ES-I3 (cell line): ENCODE measurements at regions not wholly inside any gene's neighbourhood (a gene's known extent, or its start where the extent isn't known, plus 50 kb on each side); places are given as distances from the start of the nearest gene placed in this dataset.

Experiments used
- H3K36me3 ChIP-seq: 2 replicates; pipeline ENCODE4 v1.6.1; 2013; ENCODE audit warnings: mild to moderate bottlenecking, low read length, control low read depth, moderate library complexity; ENCODE audit not compliant: insufficient read depth
- H3K4me1 ChIP-seq: 2 replicates; pipeline ENCODE4 v1.6.1; 2013; ENCODE audit warnings: mild to moderate bottlenecking, control low read depth, low read length; ENCODE audit not compliant: insufficient read depth
- H3K9ac ChIP-seq: 2 replicates; pipeline ENCODE4 v1.6.1; 2013; ENCODE audit warnings: low read depth, mild to moderate bottlenecking, low read length, moderate library complexity
- H3K9me3 ChIP-seq: 2 replicates; pipeline ENCODE4 v1.6.1; 2013; ENCODE audit warnings: mild to moderate bottlenecking, low read length, moderate library complexity; ENCODE audit not compliant: control insufficient read depth, insufficient read depth

DNA sequence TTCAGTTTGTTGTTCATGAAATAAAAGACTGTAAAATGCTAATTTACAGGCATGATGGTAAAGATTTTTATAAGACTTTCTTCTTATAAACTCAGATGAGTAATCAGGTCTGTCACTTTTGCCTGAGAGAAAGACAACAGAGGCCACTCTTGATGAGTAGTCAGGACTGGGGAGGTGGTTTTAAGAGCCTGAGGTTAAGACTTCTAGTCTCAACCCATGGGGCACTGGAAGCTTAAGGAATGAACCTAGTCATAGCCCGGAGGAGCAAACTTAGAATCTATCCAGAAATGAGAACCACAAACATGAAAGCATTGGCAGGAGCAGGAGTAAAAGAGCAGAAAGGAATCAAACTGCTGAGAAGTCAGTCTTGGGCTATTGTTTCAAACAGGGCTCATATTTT is 846.3 kb upstream of the ARPP21 start:
- H3K9ac ChIP-seq, result no peak overlapping the region
- no peaks in the 10 kb centered on the region for H3K9me3 ChIP-seq
- H3K36me3 ChIP-seq, result no peaks in the 10 kb centered on the region
- H3K4me1 ChIP-seq, result peaks cover 3% of the 10 kb centered on the region; the same call in 1 of the 2 replicates

DNA sequence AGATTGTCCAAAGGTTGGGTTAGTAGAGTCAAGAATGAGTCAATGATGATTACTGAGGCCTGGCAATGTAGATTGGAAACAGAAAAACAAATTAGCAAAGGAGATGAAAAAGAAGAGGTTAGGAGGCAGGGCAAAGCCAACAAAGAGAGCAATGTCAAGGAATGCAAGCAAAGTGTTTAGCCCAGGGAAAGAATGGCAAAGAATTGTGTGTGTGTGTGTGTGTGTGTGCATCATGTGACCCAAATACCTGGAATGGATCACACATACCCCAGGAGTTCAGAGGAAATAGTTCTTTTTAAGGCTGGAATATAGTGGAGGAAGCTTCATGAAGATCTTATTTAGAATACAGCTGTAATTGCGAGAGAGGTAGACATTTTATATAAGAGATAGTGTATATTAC is 831.7 kb upstream of the ARPP21 start:
- H3K36me3 ChIP-seq, result no peaks in the 10 kb centered on the region; the same call in 1 of the 2 replicates
- no peaks in the 10 kb centered on the region for H3K9me3 ChIP-seq
- no peak overlapping the region for H3K9ac ChIP-seq
- H3K4me1 ChIP-seq, result 0 out of 2 replicates have a peak, but pooled peaks cover 4% of the 10 kb centered on the region

DNA sequence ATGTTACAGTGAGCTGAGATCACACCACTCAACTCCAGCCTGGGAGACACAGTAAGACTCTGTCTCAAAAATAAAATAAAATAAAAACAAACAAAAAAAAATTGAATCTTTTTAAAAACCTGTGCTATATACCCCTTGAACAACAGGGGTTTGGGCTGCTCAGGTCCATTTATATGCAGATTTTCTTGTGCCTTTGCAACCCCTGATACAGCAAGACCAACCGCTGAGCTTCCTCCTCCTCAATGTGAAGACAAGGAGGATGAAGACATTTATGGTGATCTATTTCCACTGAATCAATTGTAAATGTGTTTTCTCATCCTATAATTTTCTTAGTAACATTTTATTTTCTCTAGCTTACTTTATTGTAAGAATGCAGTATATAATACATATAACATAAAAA is 831.0 kb upstream of the ARPP21 start:
- Histone ChIP-seq H3K36me3 (no peaks in the 10 kb centered on the region; the same call in 1 of the 2 replicates), H3K9ac (no peak overlapping the region), H3K9me3 (no peaks in the 10 kb centered on the region), H3K4me1 (0 out of 2 replicates have a peak, but pooled peaks cover 4% of the 10 kb centered on the region)

- Histone ChIP-seq H3K36me3 (no peaks in the 10 kb centered on the region), H3K4me1 (no peaks in the 10 kb centered on the region), H3K9me3 (no peaks in the 10 kb centered on the region), H3K9ac (no peak overlapping the region)
Observed at GRCh38 chr3:34828847-34829246, 810.5 kb upstream of the ARPP21 start.

DNA sequence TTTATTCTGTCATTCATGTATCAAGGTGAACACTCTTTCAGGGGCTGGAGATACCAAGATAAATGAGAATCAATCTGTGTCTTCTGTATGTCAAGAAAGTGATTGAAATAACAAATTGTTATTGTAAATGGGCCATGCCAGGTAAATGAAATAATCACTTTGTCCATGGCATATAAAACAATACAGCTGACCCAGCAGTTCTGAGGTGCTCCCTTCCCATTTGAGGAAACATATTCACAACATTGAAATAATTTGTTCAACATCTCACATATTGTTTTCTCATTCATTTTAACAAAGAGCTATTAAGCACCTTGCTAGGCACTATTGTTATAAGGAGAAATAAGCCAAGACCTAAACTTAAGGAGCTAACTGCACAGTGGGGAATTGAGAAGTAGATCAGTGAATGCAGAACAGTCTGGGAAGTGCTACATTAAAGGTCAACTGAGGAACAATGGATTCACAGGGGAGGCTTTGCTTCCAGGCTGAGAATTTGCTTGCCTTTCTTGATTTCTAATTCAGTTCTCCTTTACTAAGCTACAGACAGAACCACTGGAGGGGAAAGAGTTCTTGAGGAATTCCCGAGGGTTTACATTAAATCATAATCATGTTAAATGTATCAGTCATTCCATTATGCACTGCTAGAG is 806.3 kb upstream of the ARPP21 start:
- Histone ChIP-seq H3K9ac (no peak overlapping the region), H3K9me3 (no peaks in the 10 kb centered on the region), H3K36me3 (no peaks in the 10 kb centered on the region), H3K4me1 (no peaks in the 10 kb centered on the region)

DNA sequence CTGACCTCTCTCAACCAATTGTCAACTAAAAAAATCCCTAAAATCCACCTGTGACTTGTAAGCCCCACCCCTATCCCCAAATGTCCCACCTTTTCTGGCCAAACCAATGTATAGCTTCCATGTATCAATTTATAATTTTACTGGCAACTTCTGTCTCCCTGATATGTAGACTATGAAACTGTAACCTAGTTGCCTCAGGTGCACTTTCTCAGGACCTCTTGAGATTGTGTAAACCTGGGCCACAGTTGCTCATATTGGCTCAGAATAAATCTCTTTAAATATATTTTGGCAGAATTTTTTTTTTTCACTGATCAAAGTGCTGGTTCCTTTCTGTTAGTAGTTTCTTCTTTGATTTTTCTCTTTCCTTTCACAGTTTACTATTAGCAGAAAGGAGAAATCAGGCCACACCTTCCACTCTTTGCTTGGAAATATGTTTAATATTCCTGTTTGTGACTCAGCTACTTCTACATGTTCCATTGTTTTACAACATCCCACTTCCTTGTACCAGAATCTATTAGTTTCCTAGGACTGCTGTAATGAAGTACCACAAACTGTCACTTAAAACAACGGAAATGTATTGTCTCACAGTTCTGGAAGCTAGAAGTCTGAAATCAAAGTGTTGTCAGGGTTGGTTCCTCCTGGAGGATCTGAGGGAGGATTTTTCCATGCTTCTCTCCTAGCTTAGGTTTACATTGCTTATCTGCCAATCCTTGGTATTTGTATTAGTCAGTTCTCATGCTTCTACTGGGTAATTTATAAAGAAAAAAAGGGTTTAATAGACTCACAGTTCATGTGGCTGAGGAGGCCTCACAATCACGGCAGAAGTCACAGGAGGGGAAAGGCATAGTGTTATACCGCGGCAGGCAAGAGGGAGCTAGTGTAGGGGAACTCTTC is 801.2 kb upstream of the ARPP21 start:
- H3K36me3 ChIP-seq, result no peaks in the 10 kb centered on the region
- no peaks in the 10 kb centered on the region for H3K9me3 ChIP-seq
- H3K4me1 ChIP-seq, result peaks cover 10% of the 10 kb centered on the region; the same call in 1 of the 2 replicates
- H3K9ac ChIP-seq, result no peak overlapping the region

- no peaks in the 10 kb centered on the region for H3K36me3 ChIP-seq
Observed at GRCh38 chr3:34842706-34843480, 796.4 kb upstream of the ARPP21 start.

GRCh38 chr3:34844323-34844620 is 795.1 kb upstream of the ARPP21 start:
- Histone ChIP-seq H3K9ac (no peak overlapping the region), H3K4me1 (peaks cover 19% of the 10 kb centered on the region), H3K36me3 (no peaks in the 10 kb centered on the region), H3K9me3 (no peaks in the 10 kb centered on the region)

More at GRCh38 chr3:34842706-34843480, 796.4 kb upstream of the ARPP21 start:
- Histone ChIP-seq H3K9ac (no peak overlapping the region), H3K4me1 (peaks cover 19% of the 10 kb centered on the region), H3K9me3 (no peaks in the 10 kb centered on the region)

GRCh38 chr3:34851137-34851536 is 788.2 kb upstream of the ARPP21 start:
- Histone ChIP-seq H3K4me1 (0 out of 2 replicates have a peak, but pooled peaks cover 6% of the 10 kb centered on the region), H3K36me3 (no peaks in the 10 kb centered on the region), H3K9me3 (no peaks in the 10 kb centered on the region), H3K9ac (no peak overlapping the region)

DNA sequence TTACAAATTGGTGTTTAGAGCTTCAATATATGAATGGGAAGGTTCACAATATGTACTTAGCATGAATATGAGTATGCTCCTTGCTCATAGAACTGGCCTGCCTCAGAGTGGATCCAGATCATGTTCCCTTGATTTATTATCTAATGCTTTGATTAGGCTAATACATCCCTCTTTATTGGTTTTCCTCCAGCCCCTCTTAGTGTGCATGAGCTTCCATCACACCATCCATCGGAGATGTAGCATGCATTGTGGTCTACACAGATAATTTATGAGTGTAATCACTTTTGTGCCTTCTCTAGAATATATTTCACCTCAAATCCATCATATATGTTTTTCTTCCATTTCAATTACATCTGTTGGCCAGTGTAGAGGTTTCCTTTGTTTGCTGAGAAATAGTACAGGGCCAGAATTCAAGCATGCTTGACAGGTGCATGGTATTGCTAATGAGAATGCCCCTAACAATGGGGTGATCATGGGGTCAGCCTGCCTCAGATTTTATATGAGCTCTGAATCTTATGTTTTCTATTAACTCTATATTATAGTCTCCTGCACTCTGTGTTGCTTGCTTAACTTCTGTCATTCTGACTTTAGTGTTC is 786.4 kb upstream of the ARPP21 start:
- no peaks in the 10 kb centered on the region for H3K36me3 ChIP-seq
- no peak overlapping the region for H3K9ac ChIP-seq
- no peaks in the 10 kb centered on the region for H3K9me3 ChIP-seq
- 0 out of 2 replicates have a peak, but pooled peaks cover 13% of the 10 kb centered on the region for H3K4me1 ChIP-seq

GRCh38 chr3:34856081-34856947 is 783.0 kb upstream of the ARPP21 start:
- Histone ChIP-seq H3K9ac (no peak overlapping the region), H3K36me3 (no peaks in the 10 kb centered on the region), H3K9me3 (no peaks in the 10 kb centered on the region), H3K4me1 (peaks cover 17% of the 10 kb centered on the region; the same call in 1 of the 2 replicates)

- H3K9me3 ChIP-seq, result no peaks in the 10 kb centered on the region
- H3K9ac ChIP-seq, result no peak overlapping the region
- no peaks in the 10 kb centered on the region for H3K36me3 ChIP-seq
- H3K4me1 ChIP-seq, result peaks cover 17% of the 10 kb centered on the region; the same call in 1 of the 2 replicates
Observed at GRCh38 chr3:34858067-34858660, 781.2 kb upstream of the ARPP21 start.

GRCh38 chr3:34859746-34860145 is 779.6 kb upstream of the ARPP21 start:
- H3K9me3 ChIP-seq, result no peaks in the 10 kb centered on the region
- no peak overlapping the region for H3K9ac ChIP-seq
- no peaks in the 10 kb centered on the region for H3K36me3 ChIP-seq
- H3K4me1 ChIP-seq, result peaks cover 25% of the 10 kb centered on the region; the same call in 1 of the 2 replicates
